GM21786 (cell line): ENCODE measurements at regions not wholly inside any gene's neighbourhood (a gene's known extent, or its start where the extent isn't known, plus 50 kb on each side); places are given as distances from the start of the nearest gene placed in this dataset.
"Not testable (repeated sequence)": the region's sequence is repeated elsewhere in the genome, so short reads cannot be mapped to it uniquely, and the experiment has no call there.

Experiments
- ATAC-seq: cut with Tn5 transposase; IDR thresholded peaks from one replicate; pipeline ENCODE4 v1.9.1; 2021; ENCODE audit not compliant: unreplicated experiment

- ATAC-seq = no peak
Measured at GRCh38 chr4:143819029-143819428, 86.3 kb downstream of the GYPE start.

GRCh38 chr4:143817866-143818265, 87.5 kb downstream of the GYPE start:
- not testable (repeated sequence) for ATAC-seq

- not testable (repeated sequence) for ATAC-seq
Measured at GRCh38 chr4:143815375-143815774, 90.0 kb downstream of the GYPE start.

- not testable (repeated sequence) for ATAC-seq
Measured at GRCh38 chr4:143813431-143814154, 91.8 kb downstream of the GYPE start.

- ATAC-seq = not testable (repeated sequence)
Measured at GRCh38 chr4:143791693-143792092, 91.2 kb upstream of the FREM3 start.

GRCh38 chr4:143790425-143790824, 90.0 kb upstream of the FREM3 start:
- not testable (repeated sequence) for ATAC-seq

GRCh38 chr4:143789618-143790017, 89.1 kb upstream of the FREM3 start:
- ATAC-seq = not testable (repeated sequence)

- no peak for ATAC-seq
Measured at GRCh38 chr4:143784567-143784966, 84.1 kb upstream of the FREM3 start.

GRCh38 chr4:143782521-143782920, 82.0 kb upstream of the FREM3 start:
- ATAC-seq = no peak

- ATAC-seq = peak; percentile 100
Measured at GRCh38 chr4:143773998-143774895, 73.8 kb upstream of the FREM3 start.

GRCh38 chr4:143771269-143771668, 70.8 kb upstream of the FREM3 start:
- no peak for ATAC-seq

- ATAC-seq = no peak
Measured at GRCh38 chr4:143768007-143768591, 67.6 kb upstream of the FREM3 start.

GRCh38 chr4:143763587-143763986, 63.1 kb upstream of the FREM3 start:
- no peak for ATAC-seq

GRCh38 chr4:143762511-143762910, 62.0 kb upstream of the FREM3 start:
- no peak for ATAC-seq
